ENCODE measurements at regions not wholly inside any gene's neighbourhood (a gene's known extent, or its start where the extent isn't known, plus 50 kb on each side); places are given as distances from the start of the nearest gene placed in this dataset.

GRCh38 chr19:30222992-30223865 lies 149.0 kb upstream of the ZNF536 start:
- no peak for DNase-seq

- no peak for DNase-seq
Measured at GRCh38 chr19:30223866-30224688, 148.1 kb upstream of the ZNF536 start.

GRCh38 chr19:30224689-30225606 lies 147.2 kb upstream of the ZNF536 start:
- no peak for DNase-seq

GRCh38 chr19:30225676-30226463 lies 146.3 kb upstream of the ZNF536 start:
- no peak for DNase-seq

GRCh38 chr19:30226464-30227011 lies 145.6 kb upstream of the ZNF536 start:
- no peak for DNase-seq

- DNase-seq: no peak
Measured at GRCh38 chr19:30227012-30227621, 145.1 kb upstream of the ZNF536 start.

- no peak for DNase-seq
Measured at GRCh38 chr19:30227661-30228112, 144.5 kb upstream of the ZNF536 start.

- DNase-seq: no peak
Measured at GRCh38 chr19:30228113-30228834, 143.9 kb upstream of the ZNF536 start.

- DNase-seq: no peak
Measured at GRCh38 chr19:30228835-30229524, 143.2 kb upstream of the ZNF536 start.

- no peak for DNase-seq
Measured at GRCh38 chr19:30229525-30230174, 142.5 kb upstream of the ZNF536 start.

- DNase-seq: no peak
Measured at GRCh38 chr19:30231408-30232318, 140.5 kb upstream of the ZNF536 start.

GRCh38 chr19:30233375-30233774 lies 138.8 kb upstream of the ZNF536 start:
- DNase-seq: no peak

- DNase-seq: no peak
Measured at GRCh38 chr19:30235946-30236345, 136.2 kb upstream of the ZNF536 start.

- no peak for DNase-seq
Measured at GRCh38 chr19:30236587-30236986, 135.6 kb upstream of the ZNF536 start.

GRCh38 chr19:30237140-30237539 lies 135.0 kb upstream of the ZNF536 start:
- no peak for DNase-seq

- DNase-seq: no peak
Measured at GRCh38 chr19:30240904-30241695, 131.1 kb upstream of the ZNF536 start.

- no peak for DNase-seq
Measured at GRCh38 chr19:30244533-30244932, 127.7 kb upstream of the ZNF536 start.
